Esophagus muscularis mucosa (tissue), 4 donors: ENCODE measurements at regions not wholly inside any gene's neighbourhood (a gene's known extent, or its start where the extent isn't known, plus 50 kb on each side); places are given as distances from the start of the nearest gene placed in this dataset.
"Not testable (repeated sequence)": the region's sequence is repeated elsewhere in the genome, so short reads cannot be mapped to it uniquely, and the experiment has no call there.

Experiments used
- DNase-seq: peaks from one replicate; pipeline ENCODE4 v3.0.0-alpha.2; 2017; ENCODE audit errors: extremely low spot score
- H3K27ac ChIP-seq, 4 donors: fragments of 200-600 bp; sonication (generic); replicated peaks in 1 of 4; 1 replicate in 3 of 4; 2 replicates in 1 of 4; pipeline ENCODE4 v1.5.1; 2016 to 2019; ENCODE audit warnings: mild to moderate bottlenecking in 1 of 4
- H3K27me3 ChIP-seq, 4 donors: fragments of 200-600 bp; sonication (generic); one replicate each; pipeline versions ENCODE4 v1.5.1 to v1.6.0; 2016 to 2019
- H3K36me3 ChIP-seq, 4 donors: fragments of 200-600 bp; sonication (generic); one replicate each; pipeline ENCODE4 v1.5.1; 2016 to 2019
- H3K4me1 ChIP-seq, 4 donors: fragments of 200-600 bp; sonication (generic); one replicate each; pipeline ENCODE4 v1.5.1; 2016 to 2019
- H3K4me3 ChIP-seq, 4 donors: fragments of 200-600 bp; sonication (generic); 1 replicate in 2 of 4; 2 replicates in 2 of 4; pipeline ENCODE4 v1.5.1; 2016 to 2019; ENCODE audit warnings: mild to moderate bottlenecking in 4 of 4, moderate library complexity in 1 of 4
- H3K9me3 ChIP-seq, 4 donors: fragments of 200-600 bp; sonication (generic); 1 replicate in 3 of 4; 2 replicates in 1 of 4; pipeline ENCODE4 v1.5.1; 2016 to 2019
- EP300 ChIP-seq: sonication (generic); formaldehyde crosslinking; IDR thresholded peaks from one replicate; pipeline ENCODE4 v1.6.1; 2017; ENCODE audit warnings: antibody characterized with exemption
- POLR2A ChIP-seq: fragments of 450-650 bp; IDR thresholded peaks from one replicate; pipeline ENCODE4 v1.6.1; 2017; ENCODE audit warnings: antibody characterized with exemption, moderate library complexity, mild to moderate bottlenecking, low read depth
- POLR2AphosphoS5 ChIP-seq, 2 donors: sonication (generic); formaldehyde crosslinking; IDR thresholded peaks; one replicate each; pipeline ENCODE4 v1.6.1; 2017; ENCODE audit warnings: antibody characterized with exemption in 2 of 2
- WGBS: methylation state at CpG from one replicate; pipeline ENCODE4 v1.1.5; 2018; 5-methylcytosine and 5-hydroxymethylcytosine counted together
- intact Hi-C: fragments of 100-400 bp; cut with DNase I; formaldehyde crosslinking; loops from one replicate; pipeline ENCODE4 v1.15.1; 2023
- TF ChIP-seq, protein P1 (sequence below), 3 experiments: fragments of 200-600 bp in 2 of 3; fragments of 450-650 bp in 1 of 3; sonication (generic) in 2 of 3; IDR thresholded peaks; one replicate each; pipeline ENCODE4 v1.5.1; 2017 to 2019; ENCODE audit warnings: antibody characterized with exemption in 3 of 3, mild to moderate bottlenecking in 2 of 3, moderate library complexity in 1 of 3

DNA sequence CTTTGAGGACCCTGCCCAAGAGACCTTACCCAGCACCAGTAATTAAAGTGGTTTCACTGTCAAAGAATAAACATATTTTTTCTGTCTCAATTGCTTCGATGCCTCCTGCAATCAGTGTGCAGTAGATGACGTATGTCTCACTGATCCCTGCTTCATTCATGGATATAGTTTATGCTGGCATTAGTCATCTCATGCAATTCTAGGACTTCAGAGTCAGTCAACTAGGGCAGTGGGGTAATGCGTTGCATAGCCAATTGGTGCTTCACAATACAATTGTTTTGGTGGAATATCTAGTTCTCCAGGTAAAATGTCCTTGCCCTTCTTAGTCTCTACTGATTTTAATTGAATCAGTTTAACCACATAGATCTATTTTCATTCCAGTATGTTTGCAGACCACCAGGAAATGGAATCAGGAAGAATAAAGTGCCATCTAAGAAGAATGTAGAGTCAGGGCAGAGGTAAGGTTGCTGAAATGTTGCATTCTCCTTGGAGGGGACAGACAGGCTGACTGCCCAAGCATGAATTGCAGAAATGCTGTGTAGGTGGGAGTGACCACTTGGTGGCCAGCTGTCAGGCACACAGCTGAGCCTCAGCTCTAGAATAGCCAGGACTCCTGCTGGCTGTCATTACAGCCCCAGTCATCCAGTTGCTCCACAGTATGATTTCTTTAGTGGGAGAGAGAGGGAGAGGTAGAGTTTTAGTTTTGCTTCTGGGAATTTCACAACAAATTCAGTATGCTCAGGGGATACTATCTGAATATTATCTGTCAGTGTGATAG lies 73.5 kb upstream of the MEGF10 start:
- intact Hi-C loops = no loop called here
- TF ChIP-seq POLR2AphosphoS5 (IDR thresholded peaks at IDR 0.05) (no peak), POLR2A (no peak), EP300 (no peak)
- TF ChIP-seq, protein P1, sequence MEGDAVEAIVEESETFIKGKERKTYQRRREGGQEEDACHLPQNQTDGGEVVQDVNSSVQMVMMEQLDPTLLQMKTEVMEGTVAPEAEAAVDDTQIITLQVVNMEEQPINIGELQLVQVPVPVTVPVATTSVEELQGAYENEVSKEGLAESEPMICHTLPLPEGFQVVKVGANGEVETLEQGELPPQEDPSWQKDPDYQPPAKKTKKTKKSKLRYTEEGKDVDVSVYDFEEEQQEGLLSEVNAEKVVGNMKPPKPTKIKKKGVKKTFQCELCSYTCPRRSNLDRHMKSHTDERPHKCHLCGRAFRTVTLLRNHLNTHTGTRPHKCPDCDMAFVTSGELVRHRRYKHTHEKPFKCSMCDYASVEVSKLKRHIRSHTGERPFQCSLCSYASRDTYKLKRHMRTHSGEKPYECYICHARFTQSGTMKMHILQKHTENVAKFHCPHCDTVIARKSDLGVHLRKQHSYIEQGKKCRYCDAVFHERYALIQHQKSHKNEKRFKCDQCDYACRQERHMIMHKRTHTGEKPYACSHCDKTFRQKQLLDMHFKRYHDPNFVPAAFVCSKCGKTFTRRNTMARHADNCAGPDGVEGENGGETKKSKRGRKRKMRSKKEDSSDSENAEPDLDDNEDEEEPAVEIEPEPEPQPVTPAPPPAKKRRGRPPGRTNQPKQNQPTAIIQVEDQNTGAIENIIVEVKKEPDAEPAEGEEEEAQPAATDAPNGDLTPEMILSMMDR (IDR thresholded peaks at IDR 0.05) = no peak
- DNase-seq = no peak
- Histone ChIP-seq H3K4me3 (no peak overlapping the region), H3K9me3 (peaks cover 0 to 6% (median 0%) of the 10 kb centered on the region in 4 donors), H3K27me3 (no peaks in the 10 kb centered on the region), H3K4me1 (no peaks in the 10 kb centered on the region), H3K36me3 (no peaks in the 10 kb centered on the region), H3K27ac (no peak overlapping the region)
- WGBS = 93% methylated on average over 3 of the region's 3 CpGs

DNA sequence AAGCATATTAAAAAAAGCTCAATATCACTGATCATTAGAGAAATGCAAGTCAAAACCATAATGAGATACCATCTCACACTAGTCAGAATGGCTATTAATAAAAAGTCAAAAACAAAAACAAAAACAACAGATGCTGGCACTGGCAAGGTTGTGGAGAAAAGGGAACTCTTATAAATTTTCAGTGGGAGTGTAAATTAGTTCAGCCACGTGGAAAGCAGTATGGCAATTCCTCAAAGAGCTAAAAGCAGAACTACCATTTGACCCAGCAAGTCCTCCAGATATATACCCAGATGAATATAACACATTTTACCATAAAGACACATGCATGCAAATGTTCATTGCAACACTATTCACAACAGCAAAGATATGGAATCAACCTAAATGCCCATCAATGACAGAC lies 68.7 kb upstream of the MEGF10 start:
- H3K27ac ChIP-seq, H3K27me3 ChIP-seq, H3K4me1 ChIP-seq, H3K4me3 ChIP-seq, H3K9me3 ChIP-seq, H3K36me3 ChIP-seq, intact Hi-C loops, DNase-seq: not testable (repeated sequence)
- WGBS = 67% methylated on average over 1 of the region's 1 CpG

DNA sequence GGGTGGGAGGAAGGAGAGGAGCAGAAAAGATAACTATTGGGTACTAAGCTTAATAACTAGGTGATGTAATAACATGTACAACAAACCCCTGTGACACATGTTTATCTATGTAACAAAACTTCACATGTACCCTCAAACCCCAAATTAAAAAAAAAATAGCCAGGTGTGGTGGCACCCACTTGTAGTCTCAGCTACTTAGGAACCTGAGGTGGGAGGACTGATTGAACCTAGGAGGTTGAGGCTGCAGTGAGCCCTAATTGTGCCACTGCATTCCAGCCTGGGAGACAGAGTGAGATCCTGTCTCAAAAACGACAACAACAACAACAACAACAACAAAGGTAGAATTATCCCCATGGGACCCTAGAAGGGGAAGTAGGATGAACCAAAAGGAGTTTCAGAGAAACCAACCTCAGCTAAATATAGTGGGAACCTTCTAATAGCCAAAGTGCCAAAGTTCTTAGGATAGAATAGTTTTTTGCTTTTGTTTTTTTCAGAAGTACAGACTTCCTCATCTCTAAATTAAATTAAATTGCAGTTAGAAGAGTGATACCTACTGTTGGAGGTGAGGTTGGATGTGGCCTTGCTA lies 67.9 kb upstream of the MEGF10 start:
- H3K36me3 ChIP-seq, intact Hi-C loops, H3K4me3 ChIP-seq, H3K9me3 ChIP-seq, H3K4me1 ChIP-seq, DNase-seq, H3K27me3 ChIP-seq, H3K27ac ChIP-seq: not testable (repeated sequence)
- WGBS = 73% methylated on average over 1 of the region's 1 CpG

DNA sequence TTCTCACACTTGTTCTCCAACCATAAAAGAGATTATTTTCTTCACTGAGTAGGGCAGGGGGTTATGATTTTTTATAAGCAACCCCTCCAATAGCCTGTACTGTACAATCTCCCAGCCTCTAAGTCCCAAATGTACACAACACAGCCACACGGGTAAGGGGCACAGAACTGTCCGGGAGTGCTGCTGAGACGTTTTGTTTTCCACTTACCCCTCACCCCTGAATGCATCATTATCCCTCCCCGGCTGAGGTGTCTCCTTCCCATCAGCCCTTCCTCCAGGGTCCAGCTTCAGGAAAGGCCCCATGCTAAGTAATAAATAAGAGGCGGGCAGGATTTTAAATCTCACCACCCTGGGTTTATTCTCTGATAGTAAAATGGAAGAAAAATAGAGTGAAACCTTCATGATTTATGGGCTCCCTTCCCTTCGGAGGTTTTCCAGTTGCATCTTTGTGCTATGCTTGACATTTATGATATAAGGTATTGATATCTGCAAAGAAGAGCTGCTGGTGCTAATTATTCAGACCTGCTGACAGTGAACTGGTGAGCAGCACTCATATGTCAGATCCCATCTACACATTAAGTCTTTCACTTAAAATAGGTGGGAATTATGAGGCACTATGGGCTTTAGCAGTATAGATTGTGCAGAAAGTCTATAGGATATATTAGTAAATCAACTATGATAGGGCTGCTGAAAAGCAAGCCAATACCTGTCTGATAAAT lies 67.2 kb upstream of the MEGF10 start:
- Histone ChIP-seq H3K36me3 (no peaks in the 10 kb centered on the region), H3K4me1 (peaks cover 0 to 1% (median under 1%) of the 10 kb centered on the region in 4 donors), H3K27ac (no peak overlapping the region), H3K27me3 (no peaks in the 10 kb centered on the region), H3K4me3 (no peak overlapping the region), H3K9me3 (no peaks in the 10 kb centered on the region)
- 44% methylated on average over 6 of the region's 6 CpGs for WGBS
- DNase-seq = no peak
- intact Hi-C loops = no loop called here
- no peak for TF ChIP-seq EP300
- no peak for TF ChIP-seq POLR2A
- TF ChIP-seq POLR2AphosphoS5 (IDR thresholded peaks at IDR 0.05) = no peak
- TF ChIP-seq, protein P1 (IDR thresholded peaks at IDR 0.05) = no peak

DNA sequence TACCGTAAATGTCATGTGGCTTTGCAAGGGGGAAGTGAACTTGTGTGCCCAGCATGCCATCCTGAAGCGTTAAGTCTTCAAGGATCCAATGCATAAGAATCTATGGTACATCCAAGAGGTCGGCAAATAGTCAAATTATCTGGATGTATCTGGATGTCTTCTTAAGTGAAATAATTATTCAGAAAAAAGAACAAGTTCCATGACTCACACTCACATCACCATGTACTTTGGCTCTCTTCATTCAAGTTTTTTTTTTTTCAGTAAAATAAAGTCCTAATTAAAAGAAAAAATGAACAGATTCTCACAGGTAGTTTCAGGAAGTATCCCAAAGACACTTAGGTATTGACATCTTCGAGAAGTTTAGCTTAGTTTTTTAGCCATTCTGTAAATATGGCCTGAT lies 62.7 kb upstream of the MEGF10 start:
- intact Hi-C loops = no loop called here
- no peak for DNase-seq
- TF ChIP-seq, protein P1 (IDR thresholded peaks at IDR 0.05) = no peak
- TF ChIP-seq POLR2AphosphoS5 (IDR thresholded peaks at IDR 0.05) = no peak
- TF ChIP-seq EP300 = no peak
- no peak for TF ChIP-seq POLR2A
- no peaks in the 10 kb centered on the region for H3K36me3 ChIP-seq
- H3K4me3 ChIP-seq = no peak overlapping the region
- H3K4me1 ChIP-seq = peaks cover 0 to 20% (median 15%) of the 10 kb centered on the region in 4 donors
- H3K9me3 ChIP-seq = no peaks in the 10 kb centered on the region
- H3K27ac ChIP-seq = no peak overlapping the region
- 96% methylated on average over 4 of the region's 4 CpGs for WGBS
- H3K27me3 ChIP-seq = no peaks in the 10 kb centered on the region
